GM21423 (cell line): ENCODE measurements at regions not wholly inside any gene's neighbourhood (a gene's known extent, or its start where the extent isn't known, plus 50 kb on each side); places are given as distances from the start of the nearest gene placed in this dataset.

Source experiments
- ATAC-seq: cut with Tn5 transposase; IDR thresholded peaks from one replicate; pipeline ENCODE4 v1.9.1; 2021; ENCODE audit warnings: mild to moderate bottlenecking, moderate library complexity; ENCODE audit not compliant: unreplicated experiment

DNA sequence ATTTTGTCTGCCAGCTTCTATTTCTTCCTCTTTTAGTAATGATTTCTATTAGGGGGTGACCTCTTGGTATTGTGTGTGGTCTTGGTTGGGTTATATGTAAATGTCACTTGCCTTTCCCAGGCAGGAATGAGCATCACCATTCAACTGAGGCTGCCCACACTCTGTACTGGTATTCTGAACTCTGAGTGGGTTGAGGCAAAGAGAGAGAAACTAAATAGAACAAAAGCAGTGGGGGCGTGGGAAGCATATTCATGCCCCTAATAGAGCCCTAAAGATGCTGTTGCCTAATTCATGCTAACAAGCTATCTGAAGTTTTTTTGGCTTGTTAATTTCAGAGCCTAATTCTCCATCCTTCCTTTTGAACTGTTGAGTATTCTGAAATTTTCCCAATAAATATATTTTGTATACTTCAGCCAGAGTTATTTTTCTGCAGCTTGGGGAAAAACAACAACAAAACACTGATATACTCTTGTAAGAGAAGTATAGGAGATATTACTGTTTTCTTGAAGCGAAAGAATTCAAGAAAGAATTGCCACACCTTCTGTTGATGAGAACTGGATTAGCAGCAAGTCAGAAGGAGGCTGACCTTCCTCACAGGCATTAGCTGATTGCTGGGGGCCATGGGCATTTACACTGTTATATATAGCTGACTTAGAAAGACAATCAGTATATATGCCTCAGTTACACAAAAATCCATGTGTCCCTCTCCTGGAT is 315.8 kb upstream of the KLF12 start:
- ATAC-seq, result no peak

DNA sequence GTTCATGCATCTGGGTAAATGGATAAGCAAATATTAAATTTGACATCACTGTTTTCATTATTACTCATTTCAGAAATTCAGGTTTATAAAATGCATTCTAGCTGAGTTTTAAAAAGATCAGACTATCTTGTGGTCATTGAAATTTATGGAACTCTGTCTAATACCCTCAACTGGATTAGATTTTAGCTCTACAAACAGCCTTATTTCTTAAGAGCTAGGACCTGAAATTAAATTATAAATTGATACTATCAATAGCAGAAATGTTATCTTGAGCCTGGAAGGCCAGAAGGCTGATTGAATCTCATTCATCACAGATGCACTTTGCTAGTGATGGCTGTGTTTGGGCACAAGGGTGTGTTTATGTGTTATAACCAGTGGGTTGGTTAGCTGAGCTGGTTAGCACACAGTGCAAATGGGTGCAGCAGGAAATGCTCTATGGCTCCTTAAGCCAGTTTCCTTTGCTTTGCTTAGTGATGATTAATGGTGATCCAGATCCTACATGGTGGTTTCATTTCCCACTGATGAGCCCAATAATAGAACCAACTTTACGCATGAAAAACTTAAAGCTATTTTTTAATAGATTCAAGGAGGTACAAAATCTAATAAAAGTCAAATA is 310.8 kb upstream of the KLF12 start:
- ATAC-seq, result no peak

DNA sequence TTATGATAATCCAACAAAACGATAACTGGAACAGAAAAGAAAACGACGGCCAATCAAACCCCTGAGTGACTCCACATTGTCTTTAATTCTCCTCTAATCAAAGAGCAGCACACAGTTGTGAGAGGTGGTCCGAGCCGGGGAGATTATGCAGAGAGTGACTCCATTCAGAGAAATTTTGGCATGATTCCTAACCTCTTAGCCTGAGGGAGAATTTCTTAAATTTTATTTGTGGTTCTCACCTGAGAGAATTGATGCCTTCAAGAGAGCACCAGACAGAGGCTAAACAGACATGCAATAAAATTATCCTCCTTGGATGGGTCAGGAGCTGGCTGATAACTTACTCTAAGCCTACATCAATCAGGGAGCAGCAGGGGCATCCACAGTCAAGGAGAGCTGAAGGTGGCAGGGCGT is 310.0 kb upstream of the KLF12 start:
- no peak for ATAC-seq

DNA sequence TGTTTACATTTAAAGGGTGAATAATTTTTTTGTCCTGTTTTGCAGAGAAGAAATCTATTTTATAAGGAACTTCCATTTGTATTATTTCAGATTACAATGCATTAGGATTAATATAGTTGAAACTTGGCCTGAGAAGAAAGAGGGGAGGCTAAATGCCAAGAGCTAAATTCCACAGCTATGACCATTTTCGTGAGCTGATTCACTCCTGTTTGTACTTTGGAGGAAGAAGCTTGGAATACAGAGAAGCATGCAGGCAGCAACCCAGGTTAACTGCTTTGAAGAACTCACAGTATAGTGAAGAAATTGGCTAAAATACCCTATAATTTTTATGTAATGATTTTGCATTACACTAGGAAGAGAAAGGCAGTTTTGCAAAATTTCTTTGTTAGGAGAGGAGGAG is 309.4 kb upstream of the KLF12 start:
- no peak for ATAC-seq

DNA sequence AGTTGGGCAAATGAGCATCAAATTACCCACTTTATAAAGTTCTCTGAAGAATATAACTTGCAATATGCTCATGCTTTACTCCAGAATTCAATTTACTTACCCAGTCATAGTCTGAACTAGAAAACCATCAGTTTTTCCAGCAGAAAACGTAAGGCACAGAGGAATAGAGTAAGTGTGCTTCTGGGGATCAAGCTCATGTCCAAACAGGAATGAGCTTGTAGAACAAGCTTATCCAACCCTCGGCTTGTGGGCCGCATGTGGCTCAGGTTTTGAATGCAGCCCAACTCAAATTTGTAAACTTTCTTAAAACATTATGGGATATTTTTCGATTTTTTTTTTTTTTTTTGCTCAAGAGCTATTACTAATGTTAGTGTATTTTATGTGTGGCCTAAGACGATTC is 308.5 kb upstream of the KLF12 start:
- ATAC-seq, result no peak

DNA sequence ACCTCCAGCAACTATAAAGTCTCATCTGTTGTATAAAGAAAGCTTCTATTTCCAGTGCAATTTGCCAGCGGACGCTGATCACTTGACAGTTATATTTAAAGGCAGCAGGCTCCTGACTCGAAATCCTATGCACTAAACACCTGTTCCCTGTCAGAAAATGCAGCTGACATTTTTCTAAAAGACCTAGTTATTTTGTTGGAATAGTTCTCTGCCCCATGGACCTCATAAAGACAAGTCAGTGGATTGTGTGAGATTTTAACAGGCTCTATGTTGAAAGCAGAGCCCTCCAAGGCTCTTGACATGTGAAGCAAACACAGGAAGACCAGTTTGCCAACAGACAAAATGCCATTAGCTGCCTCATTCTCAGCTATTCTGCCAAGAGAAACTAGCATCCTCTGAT is 304.7 kb upstream of the KLF12 start:
- no peak for ATAC-seq

DNA sequence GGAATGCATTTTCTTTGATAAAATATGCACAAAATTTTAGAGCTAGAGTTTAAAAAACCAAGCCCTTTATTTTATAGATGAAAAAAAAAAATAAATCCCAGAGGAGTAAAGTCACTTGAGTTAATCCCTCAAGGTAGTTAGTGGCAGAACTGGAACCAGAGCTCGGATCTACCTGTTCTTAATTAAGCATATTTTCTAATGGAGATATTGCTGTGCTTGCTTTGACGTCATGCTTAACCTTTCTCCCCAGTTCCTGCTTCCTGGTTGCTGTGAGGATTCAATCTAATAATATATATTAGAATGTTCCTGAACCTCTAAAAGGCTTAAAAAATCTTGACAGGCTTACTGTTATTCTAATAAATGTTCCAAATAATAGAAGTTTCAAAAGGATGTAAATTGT is 300.6 kb upstream of the KLF12 start:
- ATAC-seq, result no peak

DNA sequence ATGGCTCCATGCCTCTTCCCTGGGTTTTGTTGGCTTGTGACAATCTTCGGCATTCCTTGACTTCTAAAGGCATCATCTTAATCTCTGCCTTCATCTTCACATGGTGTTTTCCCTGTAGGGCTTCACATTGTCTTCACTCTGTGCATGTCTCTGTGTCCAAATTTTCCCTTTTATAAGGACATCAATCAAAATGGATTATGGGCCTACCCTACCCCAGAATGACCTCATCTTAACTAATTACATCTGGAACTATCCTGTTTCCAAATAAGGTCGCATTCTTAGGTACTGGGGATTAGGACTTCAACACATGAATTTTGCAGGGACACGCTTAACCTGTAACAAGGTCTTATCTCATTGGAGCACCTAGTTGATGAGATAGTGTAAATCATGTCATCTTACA is 290.3 kb upstream of the KLF12 start:
- no peak for ATAC-seq

DNA sequence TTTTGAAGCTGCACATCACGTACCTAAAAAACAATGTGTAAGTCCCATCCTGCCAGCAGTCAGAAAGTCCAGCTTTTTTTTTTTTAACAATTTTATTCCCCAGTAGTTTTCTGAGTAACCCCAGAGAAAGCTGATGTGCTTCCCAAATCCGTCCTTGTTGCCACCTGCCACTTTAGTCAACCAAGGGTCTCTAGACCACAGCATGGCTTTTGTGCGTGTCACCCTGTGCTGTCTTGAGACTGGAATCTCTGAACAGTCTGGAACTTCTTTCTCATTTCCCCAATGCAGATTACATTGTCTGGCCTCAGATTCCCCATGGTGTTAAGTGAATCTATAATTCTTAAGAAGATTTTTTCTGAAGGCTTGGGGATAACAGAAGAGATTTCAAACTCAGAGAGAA is 289.2 kb upstream of the KLF12 start:
- no peak for ATAC-seq

DNA sequence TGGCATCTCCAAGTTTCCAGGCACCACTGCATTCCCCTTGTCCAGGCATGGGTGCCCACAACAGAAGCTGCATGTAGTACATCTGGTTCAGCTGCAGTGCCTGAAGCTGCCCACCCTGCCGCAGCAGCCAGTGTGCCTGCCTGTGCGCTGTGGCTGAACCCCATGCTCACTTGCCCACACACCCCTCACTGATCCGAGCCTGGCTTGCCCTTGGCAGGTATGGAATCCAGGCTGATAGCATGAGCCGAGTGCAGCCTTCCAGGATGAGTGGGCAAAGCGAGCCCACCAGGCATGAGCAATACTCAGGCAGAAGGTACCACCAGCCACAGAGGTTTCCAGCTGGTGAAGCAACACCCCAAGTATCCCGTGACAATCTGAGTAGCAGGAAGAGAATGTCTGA is 280.3 kb upstream of the KLF12 start:
- no peak for ATAC-seq

DNA sequence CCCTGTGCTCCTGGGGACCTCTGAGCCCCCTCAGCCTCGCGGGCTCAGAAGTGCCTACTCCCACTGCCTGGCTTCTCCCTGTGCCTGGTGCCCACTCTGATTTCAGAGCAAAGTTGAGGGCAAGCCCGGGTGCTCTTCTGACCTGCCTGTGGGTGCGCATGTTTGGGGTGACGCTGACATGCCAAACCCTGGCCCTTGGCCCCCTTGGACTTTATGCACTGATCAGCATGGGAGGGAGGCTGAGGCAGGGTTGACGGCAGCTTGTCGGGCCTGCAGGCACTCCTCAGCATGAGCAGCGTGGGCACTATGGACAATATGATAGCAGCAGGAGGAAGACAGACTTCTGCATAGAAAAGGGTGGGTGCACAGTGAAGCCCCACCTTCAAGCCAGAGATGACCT is 279.3 kb upstream of the KLF12 start:
- no peak for ATAC-seq

DNA sequence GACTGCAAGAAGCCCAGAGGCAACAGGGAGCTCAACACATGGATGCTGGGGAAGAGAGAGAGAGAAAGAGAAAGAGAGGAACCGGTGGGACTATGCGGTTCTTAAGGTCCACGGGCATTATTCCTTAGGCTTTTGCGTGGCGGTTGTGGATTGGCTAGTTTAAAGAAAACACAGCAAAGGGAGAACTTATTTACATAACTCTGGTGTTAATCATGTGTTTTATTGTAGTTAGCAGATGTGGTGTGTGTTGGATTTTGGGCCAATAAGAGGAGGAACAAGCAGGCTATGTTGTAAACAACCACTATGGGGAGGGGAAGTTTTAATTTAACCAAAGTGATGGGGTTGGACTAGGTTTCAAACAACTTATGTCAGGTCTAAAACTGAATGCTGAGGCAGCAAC is 275.3 kb upstream of the KLF12 start:
- no peak for ATAC-seq

DNA sequence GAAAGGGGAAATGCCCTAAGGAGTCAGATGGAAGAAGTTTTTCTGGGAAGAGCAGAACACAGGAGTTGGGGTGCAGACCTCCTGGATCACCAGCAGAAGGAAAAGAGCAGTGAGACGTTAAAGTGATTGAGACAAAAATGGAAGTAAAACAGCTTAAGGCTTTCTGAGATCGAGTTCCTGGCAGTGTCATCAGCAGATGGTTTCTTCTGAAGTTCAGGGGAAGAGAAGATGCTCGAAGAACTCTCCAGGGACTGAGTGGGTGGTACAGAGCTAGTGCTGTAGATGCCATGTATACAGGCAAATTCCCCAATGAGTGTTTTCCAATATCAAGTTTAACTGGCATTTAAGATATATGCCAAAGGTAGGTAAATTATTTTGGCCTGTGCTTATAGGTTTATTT is 272.2 kb upstream of the KLF12 start:
- ATAC-seq, result no peak

DNA sequence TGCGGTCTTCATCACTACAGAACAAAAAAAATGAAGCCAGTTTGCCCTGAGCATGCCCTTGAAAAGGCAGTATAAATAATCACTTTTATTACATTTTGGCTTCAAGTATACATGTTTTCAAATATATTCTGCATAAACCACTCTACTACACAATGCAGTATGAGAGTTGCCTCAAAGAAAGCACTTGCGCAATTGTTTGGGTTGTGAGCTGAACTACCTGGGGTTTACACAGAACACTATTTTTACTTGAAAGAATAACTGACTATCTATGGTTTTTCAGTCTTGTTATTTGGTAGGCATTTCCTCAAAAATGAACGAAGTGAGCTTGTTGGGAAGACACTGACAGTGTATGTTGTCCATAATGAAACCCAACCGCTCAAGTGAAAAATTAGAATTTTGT is 264.4 kb upstream of the KLF12 start:
- ATAC-seq, result no peak

DNA sequence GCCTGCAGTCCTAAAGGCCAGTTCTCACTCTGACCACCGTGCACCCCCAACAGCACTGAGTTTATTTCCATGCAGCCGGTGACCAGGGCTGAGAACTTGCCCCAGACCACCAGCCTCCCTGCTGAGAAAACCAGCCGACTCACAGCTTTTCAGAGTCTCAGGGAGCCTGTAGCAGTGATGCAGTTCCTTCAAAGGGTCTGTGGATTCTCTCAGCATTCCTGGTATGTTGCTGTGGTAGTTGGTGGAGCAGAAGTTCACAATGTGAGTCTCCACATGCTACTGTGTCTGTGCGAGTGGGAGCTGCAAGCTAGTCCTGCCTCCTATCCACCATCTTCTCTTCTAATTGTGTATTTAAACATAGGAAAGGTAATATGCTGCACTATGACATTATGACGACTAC is 254.9 kb upstream of the KLF12 start:
- no peak for ATAC-seq

DNA sequence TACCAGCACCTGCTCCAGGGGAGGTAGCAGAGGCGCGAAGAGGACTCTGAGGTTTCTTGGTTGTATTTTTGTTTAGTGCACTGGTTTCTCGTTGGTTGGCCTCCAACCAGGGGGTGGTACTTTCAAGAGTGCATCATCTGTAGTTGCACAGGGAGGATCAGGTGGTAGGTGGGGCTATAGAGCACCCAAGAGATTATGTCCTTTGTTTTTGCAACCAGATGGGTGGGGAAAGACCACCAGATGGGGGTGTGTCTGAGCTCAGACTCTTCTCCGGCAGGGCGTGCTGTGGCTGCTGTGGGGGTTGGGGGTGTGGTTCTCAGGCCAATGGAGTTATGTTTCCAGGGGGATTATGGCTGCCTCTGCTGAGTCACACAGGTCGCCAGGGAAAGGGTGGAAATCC is 254.4 kb upstream of the KLF12 start:
- no peak for ATAC-seq

DNA sequence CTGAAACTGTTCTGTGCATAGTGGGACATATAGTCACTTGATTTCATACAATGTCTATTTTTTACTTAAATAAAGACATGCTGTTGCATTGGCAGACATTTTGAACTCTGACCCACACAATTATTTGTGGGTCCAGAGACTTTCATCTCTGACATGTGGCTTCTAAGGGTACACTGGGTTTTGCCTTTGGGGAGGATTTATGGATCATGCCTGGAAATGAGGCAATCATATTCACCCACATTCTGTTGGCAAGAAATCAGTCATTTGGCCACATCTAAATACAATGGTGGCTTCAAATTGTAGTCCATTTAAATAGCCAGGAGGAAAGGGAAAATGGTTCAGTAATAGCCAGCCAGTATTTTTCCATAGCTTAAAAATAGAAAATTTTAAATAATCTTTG is 238.3 kb upstream of the KLF12 start:
- ATAC-seq, result no peak

DNA sequence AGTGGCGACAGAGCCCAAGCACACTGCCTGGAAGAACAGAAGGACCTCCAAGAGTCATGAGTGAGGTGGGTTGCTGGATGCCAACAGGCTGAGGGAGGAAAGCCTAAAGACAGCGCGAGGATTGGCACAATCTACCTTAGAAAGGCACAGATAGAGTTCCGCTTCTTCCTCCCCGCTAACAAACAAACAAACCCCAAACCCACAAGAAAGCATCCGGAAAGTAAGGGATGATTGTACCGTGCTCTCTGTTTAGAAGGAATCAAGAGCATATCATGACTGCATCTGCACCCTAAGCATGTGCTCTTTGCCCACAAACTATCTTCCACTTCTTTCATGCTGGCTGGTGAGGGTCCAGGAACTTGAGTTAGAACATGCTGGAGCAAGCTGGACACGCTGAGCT is 233.0 kb upstream of the KLF12 start:
- no peak for ATAC-seq

DNA sequence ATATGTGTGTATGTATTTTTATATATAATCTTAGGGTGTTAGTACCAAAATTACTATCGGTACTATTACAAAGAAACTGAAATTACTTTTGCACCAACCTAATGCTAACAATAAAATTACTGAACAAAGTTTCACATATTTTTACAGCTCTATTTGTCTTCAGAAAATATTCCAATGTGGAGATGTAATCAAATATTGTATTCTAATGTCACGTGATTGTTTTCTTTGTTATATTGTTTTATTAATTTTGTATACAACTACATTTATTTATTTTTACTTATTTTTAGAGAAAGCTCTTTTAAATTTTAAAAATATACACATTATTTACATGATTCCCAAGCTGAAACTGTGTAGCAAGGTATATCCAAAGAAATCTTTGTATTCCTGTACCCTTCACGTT is 227.1 kb upstream of the KLF12 start:
- no peak for ATAC-seq

DNA sequence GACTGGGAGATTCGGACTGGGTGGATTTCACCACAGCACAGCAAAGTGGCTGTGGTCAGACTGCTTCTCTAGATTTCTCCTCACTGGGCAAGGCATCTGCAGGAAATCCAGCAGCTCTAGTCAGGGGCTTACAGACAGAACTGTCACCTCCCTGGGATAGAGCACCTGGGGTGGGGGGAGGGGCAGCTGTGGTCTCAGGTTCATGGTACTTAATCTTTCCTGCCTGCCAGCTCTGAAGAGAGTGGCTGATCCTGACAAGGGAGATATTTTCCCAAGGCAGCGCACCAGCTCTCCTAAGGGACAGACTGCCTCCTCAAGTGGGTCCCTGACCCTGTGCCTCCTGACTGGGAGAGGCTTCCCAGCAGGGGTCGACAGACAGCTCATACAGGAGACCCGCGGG is 212.8 kb upstream of the KLF12 start:
- no peak for ATAC-seq

DNA sequence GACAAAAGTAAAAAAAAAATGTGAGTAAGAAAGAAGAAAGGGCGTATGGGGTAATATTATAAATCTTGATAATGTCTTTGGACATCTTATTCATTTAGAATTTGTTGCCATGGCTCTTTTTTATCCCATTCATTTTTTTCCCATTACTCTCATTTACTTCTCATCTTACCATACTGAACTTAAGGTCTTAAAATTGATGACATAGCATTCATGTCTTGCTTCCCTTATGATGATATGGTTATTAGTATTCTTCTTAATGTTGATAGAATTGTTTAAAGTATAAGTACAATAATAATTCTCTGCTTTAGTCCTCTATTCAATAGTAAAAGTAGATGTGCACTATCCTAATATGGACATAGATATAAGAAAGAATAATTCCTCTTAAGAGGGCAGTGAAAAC is 204.1 kb upstream of the KLF12 start:
- no peak for ATAC-seq

DNA sequence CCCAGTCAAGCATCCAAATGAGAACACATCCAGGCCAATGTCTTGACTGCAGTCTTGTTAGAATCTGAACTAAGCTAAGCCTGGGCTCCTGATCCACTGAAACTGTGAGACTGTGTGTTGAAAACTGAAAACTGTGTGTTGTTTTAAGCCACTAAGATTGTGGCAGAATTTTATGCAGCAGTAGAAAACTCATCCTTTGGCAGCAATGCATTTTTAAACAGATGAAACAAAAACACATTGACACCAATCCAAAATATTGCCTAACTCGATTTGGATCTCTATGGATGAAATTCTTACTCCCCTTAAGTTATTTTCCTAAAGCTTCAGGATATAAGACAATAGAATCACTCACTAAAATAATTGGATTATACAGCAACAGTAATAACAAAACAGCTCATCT is 202.3 kb upstream of the KLF12 start:
- ATAC-seq, result no peak

DNA sequence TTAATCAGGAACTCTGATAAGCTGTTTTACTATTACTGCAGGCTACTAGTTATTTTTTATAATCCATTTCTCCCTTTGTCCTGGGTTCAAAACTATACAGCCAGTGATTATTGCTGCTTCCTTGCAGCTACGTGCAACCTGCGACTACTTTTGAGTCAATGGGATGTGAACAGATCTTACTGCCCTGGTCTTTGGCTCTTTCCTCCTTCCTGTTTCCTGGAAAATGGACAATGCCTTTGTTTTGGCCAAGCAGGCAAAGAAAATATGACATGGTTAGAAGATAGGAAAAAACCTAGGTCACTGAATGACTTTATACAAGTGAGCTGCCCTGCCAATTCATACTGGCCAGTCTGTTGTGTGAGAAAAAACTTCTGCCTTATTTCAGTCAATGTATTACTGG is 201.2 kb upstream of the KLF12 start:
- ATAC-seq, result no peak
